ENCODE measurements at regions not wholly inside any gene's neighbourhood (a gene's known extent, or its start where the extent isn't known, plus 50 kb on each side); places are given as distances from the start of the nearest gene placed in this dataset.
A peak's percentile ranks its signal among the peaks of the same experiment; 100 is the strongest.

DNA sequence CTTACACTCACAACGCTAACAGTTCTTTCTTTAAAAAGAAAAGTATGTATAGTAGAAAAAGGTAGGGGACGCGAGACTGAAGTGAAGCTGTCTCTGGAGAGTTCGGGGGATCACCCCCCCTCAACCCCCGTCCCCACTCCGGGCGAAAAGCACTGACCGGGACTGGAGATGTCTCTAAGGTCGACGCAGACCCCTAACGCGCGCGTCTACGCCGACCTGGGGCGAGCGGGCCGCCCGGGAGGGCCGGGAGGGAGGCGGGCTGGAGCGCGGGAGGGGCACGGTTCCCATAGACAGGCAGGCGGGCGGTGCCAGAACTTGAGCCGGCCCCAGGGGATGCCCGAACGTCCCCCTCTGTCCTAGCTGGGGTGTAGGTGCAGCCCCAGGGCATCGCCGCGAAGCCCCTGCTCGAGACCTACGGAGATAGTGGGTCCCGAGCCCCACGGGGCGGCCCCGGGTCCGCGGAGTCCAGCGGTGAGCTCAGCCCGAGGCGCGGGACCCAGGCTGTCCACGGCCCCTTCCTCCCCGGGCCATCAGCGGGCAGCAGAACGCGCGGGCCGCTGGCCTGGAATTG lies 82.2 kb downstream of the CHRNA1 start:
- ChIA-PET POLR2A (no interaction called here), CTCF (interaction anchor here (0.6 to 3.9 kb wide), 9 partner anchors 15 to 323 kb away, joined by 3 to 23 read pairs (median 3); partner anchors contain the start of gene CHN1)
- H3K4me1 Mint-ChIP-seq, result peaks cover 17% of the 10 kb centered on the region
- ATAC-seq, result peak; percentile 50
- no peaks in the 10 kb centered on the region for H3K9me3 Mint-ChIP-seq
- peak overlapping the region; percentile 66 for H3K4me3 Mint-ChIP-seq
- no peak overlapping the region for H3K27ac Mint-ChIP-seq
- no peak for TF ChIP-seq ETV6 (CRISPR knock-in tag; IDR thresholded peaks at IDR 0.05)
- TF ChIP-seq ZBTB21 (CRISPR knock-in tag; IDR thresholded peaks at IDR 0.05; ENCODE audit: borderline replicate concordance), result no peak
- TF ChIP-seq, protein P1, sequence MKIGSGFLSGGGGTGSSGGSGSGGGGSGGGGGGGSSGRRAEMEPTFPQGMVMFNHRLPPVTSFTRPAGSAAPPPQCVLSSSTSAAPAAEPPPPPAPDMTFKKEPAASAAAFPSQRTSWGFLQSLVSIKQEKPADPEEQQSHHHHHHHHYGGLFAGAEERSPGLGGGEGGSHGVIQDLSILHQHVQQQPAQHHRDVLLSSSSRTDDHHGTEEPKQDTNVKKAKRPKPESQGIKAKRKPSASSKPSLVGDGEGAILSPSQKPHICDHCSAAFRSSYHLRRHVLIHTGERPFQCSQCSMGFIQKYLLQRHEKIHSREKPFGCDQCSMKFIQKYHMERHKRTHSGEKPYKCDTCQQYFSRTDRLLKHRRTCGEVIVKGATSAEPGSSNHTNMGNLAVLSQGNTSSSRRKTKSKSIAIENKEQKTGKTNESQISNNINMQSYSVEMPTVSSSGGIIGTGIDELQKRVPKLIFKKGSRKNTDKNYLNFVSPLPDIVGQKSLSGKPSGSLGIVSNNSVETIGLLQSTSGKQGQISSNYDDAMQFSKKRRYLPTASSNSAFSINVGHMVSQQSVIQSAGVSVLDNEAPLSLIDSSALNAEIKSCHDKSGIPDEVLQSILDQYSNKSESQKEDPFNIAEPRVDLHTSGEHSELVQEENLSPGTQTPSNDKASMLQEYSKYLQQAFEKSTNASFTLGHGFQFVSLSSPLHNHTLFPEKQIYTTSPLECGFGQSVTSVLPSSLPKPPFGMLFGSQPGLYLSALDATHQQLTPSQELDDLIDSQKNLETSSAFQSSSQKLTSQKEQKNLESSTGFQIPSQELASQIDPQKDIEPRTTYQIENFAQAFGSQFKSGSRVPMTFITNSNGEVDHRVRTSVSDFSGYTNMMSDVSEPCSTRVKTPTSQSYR (CRISPR knock-in tag; IDR thresholded peaks at IDR 0.05), result no peak
- TF ChIP-seq MYBL2 (CRISPR knock-in tag; IDR thresholded peaks at IDR 0.05), result 0 out of 2 replicates have a peak, but pooled peaks have one; percentile 31
- TF ChIP-seq, protein P2, sequence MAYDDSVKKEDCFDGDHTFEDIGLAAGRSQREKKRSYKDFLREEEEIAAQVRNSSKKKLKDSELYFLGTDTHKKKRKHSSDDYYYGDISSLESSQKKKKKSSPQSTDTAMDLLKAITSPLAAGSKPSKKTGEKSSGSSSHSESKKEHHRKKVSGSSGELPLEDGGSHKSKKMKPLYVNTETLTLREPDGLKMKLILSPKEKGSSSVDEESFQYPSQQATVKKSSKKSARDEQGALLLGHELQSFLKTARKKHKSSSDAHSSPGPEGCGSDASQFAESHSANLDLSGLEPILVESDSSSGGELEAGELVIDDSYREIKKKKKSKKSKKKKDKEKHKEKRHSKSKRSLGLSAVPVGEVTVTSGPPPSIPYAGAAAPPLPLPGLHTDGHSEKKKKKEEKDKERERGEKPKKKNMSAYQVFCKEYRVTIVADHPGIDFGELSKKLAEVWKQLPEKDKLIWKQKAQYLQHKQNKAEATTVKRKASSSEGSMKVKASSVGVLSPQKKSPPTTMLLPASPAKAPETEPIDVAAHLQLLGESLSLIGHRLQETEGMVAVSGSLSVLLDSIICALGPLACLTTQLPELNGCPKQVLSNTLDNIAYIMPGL (CRISPR knock-in tag; IDR thresholded peaks at IDR 0.05), result peak; percentile 22; the same call in 1 of the 2 replicates
- TF ChIP-seq USF1 (CRISPR knock-in tag; IDR thresholded peaks at IDR 0.05), result no peak
- TF ChIP-seq, protein P3, sequence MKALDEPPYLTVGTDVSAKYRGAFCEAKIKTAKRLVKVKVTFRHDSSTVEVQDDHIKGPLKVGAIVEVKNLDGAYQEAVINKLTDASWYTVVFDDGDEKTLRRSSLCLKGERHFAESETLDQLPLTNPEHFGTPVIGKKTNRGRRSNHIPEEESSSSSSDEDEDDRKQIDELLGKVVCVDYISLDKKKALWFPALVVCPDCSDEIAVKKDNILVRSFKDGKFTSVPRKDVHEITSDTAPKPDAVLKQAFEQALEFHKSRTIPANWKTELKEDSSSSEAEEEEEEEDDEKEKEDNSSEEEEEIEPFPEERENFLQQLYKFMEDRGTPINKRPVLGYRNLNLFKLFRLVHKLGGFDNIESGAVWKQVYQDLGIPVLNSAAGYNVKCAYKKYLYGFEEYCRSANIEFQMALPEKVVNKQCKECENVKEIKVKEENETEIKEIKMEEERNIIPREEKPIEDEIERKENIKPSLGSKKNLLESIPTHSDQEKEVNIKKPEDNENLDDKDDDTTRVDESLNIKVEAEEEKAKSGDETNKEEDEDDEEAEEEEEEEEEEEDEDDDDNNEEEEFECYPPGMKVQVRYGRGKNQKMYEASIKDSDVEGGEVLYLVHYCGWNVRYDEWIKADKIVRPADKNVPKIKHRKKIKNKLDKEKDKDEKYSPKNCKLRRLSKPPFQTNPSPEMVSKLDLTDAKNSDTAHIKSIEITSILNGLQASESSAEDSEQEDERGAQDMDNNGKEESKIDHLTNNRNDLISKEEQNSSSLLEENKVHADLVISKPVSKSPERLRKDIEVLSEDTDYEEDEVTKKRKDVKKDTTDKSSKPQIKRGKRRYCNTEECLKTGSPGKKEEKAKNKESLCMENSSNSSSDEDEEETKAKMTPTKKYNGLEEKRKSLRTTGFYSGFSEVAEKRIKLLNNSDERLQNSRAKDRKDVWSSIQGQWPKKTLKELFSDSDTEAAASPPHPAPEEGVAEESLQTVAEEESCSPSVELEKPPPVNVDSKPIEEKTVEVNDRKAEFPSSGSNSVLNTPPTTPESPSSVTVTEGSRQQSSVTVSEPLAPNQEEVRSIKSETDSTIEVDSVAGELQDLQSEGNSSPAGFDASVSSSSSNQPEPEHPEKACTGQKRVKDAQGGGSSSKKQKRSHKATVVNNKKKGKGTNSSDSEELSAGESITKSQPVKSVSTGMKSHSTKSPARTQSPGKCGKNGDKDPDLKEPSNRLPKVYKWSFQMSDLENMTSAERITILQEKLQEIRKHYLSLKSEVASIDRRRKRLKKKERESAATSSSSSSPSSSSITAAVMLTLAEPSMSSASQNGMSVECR (CRISPR knock-in tag; IDR thresholded peaks at IDR 0.05; ENCODE audit: borderline replicate concordance), result peak; percentile 49; the same call in 1 of the 2 replicates
- TF ChIP-seq, protein P4, sequence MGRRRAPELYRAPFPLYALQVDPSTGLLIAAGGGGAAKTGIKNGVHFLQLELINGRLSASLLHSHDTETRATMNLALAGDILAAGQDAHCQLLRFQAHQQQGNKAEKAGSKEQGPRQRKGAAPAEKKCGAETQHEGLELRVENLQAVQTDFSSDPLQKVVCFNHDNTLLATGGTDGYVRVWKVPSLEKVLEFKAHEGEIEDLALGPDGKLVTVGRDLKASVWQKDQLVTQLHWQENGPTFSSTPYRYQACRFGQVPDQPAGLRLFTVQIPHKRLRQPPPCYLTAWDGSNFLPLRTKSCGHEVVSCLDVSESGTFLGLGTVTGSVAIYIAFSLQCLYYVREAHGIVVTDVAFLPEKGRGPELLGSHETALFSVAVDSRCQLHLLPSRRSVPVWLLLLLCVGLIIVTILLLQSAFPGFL (CRISPR knock-in tag; IDR thresholded peaks at IDR 0.05; ENCODE audit: borderline replicate concordance), result no peak
- TF ChIP-seq NFYB (CRISPR knock-in tag; conservative IDR thresholded peaks at IDR 0.05; ENCODE audit: low read depth), result no peak
- no peak for TF ChIP-seq KAT7 (CRISPR knock-in tag; IDR thresholded peaks at IDR 0.05; ENCODE audit: borderline replicate concordance)
- DNase-seq (ENCODE audit: low spot score), result peak; percentile 50
- H3K36me3 Mint-ChIP-seq, result no peaks in the 10 kb centered on the region
- H3K27me3 Mint-ChIP-seq (ENCODE audit: low read depth), result peaks cover 60% of the 10 kb centered on the region

DNA sequence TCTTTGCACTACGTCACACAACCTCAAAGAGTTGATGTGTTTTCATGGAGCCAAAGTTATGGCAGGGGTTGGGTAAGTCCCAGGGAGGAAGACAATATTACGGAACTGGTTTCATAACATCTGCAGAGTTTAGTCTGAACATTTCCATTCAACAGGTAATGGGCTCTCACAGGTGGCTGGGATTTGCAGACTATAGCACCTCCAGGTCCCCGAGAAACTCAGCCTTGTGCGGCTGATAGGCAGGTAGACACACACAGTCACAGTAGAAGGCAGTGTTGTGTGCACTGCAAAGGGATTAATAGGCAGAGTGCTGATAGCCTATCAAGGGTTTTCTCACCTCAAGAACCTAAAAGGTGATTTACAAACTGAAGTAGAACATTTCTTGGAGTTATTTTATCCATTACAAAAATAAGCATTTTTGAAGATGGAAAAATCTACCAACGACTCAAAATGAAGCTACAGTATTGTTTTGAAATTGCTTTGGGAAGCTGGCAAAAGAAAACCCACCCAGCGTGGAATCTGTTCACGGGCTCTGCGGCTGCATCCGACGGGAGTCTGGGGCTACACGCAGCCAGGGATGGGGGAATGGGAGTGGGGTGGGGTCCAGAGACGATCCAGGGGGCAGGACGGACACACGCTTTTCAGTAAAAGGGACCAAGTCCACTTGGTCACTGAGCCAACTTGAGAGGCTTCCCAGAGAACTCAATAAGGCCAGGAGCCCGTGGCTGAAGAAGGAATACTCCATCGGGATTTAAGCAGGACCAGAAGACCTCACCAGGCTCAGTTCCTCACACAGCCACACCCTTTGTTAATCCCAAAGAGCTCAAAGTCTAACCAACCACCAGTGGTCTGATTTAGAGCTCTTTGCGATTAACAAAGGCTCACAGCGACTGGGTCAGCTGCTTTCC lies 82.9 kb downstream of the CHRNA1 start:
- H3K27me3 Mint-ChIP-seq (ENCODE audit: low read depth), result peaks cover 60% of the 10 kb centered on the region
- H3K4me1 Mint-ChIP-seq, result peaks cover 17% of the 10 kb centered on the region
- H3K27ac Mint-ChIP-seq, result no peak overlapping the region
- H3K36me3 Mint-ChIP-seq, result no peaks in the 10 kb centered on the region
- ATAC-seq (peak; percentile 15), DNase-seq (ENCODE audit: low spot score) (no peak)
- H3K9me3 Mint-ChIP-seq, result no peaks in the 10 kb centered on the region
- H3K4me3 Mint-ChIP-seq, result peak overlapping the region; percentile 66
- CTCF ChIA-PET, result interaction anchor here (0.6 to 3.9 kb wide), 8 partner anchors 14 to 324 kb away, joined by 3 to 23 read pairs (median 4); partner anchors contain the start of gene CHN1
- POLR2A ChIA-PET, result no interaction called here
- no peak for TF ChIP-seq SOX15 (CRISPR knock-in tag; IDR thresholded peaks at IDR 0.05)
- TF ChIP-seq AR (CRISPR knock-in tag; IDR thresholded peaks at IDR 0.05), result no peak
- TF ChIP-seq FOXK1 (CRISPR knock-in tag; IDR thresholded peaks at IDR 0.05), result no peak
- no peak for TF ChIP-seq ZNF396 (CRISPR knock-in tag; IDR thresholded peaks at IDR 0.05; ENCODE audit: borderline replicate concordance)
- TF ChIP-seq E2F5 (CRISPR knock-in tag; IDR thresholded peaks at IDR 0.05), result no peak

Data from WTC11 (cell line).